ENCODE measurements at regions not wholly inside any gene's neighbourhood (a gene's known extent, or its start where the extent isn't known, plus 50 kb on each side); places are given as distances from the start of the nearest gene placed in this dataset.

DNA sequence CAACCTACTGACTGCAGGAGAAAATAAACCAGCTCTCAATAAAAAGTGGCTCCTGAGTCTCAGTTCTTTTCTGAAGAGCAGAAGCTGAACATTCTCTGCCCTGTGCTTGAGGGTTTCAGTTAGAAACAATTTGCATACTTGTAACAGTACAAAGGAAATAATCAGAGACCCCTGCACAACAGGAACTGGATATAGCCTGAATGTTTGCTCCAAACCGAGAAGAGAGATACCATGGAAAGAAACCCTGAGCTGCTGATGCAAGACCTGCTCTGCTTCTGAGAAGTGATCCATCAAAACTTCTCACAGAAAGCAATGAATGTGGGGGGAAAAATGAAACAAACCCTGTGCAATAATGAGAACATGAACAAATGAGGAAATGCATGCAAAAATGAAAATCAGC lies 592.9 kb downstream of the SEMA5A start:
- H3K9me3 Mint-ChIP-seq, result peaks cover 8 to 13% of the 10 kb centered on the region in 2 donors
- intact Hi-C loops (cut with micrococcal nuclease), result no loop called here
- no peak for ATAC-seq

DNA sequence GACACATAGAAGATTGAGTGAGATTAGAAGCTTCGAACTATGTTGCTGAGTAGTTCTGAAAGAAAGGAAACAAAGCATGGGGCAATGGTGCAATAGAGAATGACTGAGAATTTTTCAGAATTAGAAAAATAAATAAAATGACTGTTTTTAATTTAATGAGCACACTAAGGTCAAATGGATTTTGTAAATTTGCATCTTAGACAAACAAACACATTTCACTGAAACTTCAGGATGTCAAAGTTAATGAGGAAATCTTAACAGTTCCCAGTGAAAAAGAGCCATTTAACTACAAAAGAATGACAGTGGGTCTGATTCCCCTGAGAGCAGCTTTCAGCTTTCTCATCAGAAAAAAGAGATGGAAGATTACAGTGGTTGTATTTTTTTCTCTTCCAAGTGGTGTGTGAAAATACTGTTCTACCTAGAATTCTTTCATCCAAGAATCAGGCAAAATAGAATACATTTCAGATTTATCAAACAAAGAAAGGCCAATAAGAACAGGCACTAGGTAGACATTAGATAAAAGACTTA lies 591.9 kb downstream of the SEMA5A start:
- no peaks in the 10 kb centered on the region for H3K36me3 Mint-ChIP-seq
- H3K36me3 ChIP-seq (ENCODE audit: control insufficient read depth, insufficient read depth, low read length), result no peaks in the 10 kb centered on the region
- ATAC-seq (no peak), DNase-seq (no peak)
- 56% methylated on average over 1 of the region's 1 CpG for WGBS (ENCODE audit: insufficient coverage)
- H3K4me1 Mint-ChIP-seq, result no peaks in the 10 kb centered on the region
- intact Hi-C loops (cut with micrococcal nuclease), result no loop called here
- H3K27ac ChIP-seq (ENCODE audit: low read length), result no peak overlapping the region
- no peak overlapping the region for H3K4me3 ChIP-seq (ENCODE audit: low read length)
- peaks cover 6 to 19% of the 10 kb centered on the region in 2 donors for H3K9me3 Mint-ChIP-seq
- no peaks in the 10 kb centered on the region for H3K9me3 ChIP-seq (ENCODE audit: control insufficient read depth, insufficient read depth, low read length)
- TF ChIP-seq, protein P1, sequence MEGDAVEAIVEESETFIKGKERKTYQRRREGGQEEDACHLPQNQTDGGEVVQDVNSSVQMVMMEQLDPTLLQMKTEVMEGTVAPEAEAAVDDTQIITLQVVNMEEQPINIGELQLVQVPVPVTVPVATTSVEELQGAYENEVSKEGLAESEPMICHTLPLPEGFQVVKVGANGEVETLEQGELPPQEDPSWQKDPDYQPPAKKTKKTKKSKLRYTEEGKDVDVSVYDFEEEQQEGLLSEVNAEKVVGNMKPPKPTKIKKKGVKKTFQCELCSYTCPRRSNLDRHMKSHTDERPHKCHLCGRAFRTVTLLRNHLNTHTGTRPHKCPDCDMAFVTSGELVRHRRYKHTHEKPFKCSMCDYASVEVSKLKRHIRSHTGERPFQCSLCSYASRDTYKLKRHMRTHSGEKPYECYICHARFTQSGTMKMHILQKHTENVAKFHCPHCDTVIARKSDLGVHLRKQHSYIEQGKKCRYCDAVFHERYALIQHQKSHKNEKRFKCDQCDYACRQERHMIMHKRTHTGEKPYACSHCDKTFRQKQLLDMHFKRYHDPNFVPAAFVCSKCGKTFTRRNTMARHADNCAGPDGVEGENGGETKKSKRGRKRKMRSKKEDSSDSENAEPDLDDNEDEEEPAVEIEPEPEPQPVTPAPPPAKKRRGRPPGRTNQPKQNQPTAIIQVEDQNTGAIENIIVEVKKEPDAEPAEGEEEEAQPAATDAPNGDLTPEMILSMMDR (IDR thresholded peaks at IDR 0.05), result no peak
- no peak overlapping the region for H3K27ac Mint-ChIP-seq
- H3K27me3 ChIP-seq (ENCODE audit: control insufficient read depth, insufficient read depth, low read length), result no peaks in the 10 kb centered on the region
- no peaks in the 10 kb centered on the region for H3K27me3 Mint-ChIP-seq (ENCODE audit: low read depth in 2 of 2)
- no peaks in the 10 kb centered on the region for H3K4me1 ChIP-seq (ENCODE audit: control insufficient read depth, insufficient read depth, low read length)
- H3K4me3 Mint-ChIP-seq, result no peak overlapping the region

More for the DNA sequence above, 592.9 kb downstream of the SEMA5A start:
- Mint-ChIP-seq H3K27me3 (ENCODE audit: low read depth in 2 of 2) (no peaks in the 10 kb centered on the region), H3K27ac (no peak overlapping the region), H3K36me3 (no peaks in the 10 kb centered on the region), H3K4me3 (no peak overlapping the region), H3K4me1 (no peaks in the 10 kb centered on the region)
- no peaks in the 10 kb centered on the region for H3K36me3 ChIP-seq (ENCODE audit: control insufficient read depth, insufficient read depth, low read length)
- H3K4me1 ChIP-seq (ENCODE audit: control insufficient read depth, insufficient read depth, low read length), result no peaks in the 10 kb centered on the region
- 7% methylated on average over 1 of the region's 1 CpG for WGBS (ENCODE audit: insufficient coverage)
- TF ChIP-seq, protein P1 (IDR thresholded peaks at IDR 0.05), result no peak
- no peak for DNase-seq
- H3K9me3 ChIP-seq (ENCODE audit: control insufficient read depth, insufficient read depth, low read length), result no peaks in the 10 kb centered on the region
- no peak overlapping the region for H3K4me3 ChIP-seq (ENCODE audit: low read length)
- H3K27me3 ChIP-seq (ENCODE audit: control insufficient read depth, insufficient read depth, low read length), result no peaks in the 10 kb centered on the region
- H3K27ac ChIP-seq (ENCODE audit: low read length), result no peak overlapping the region

DNA sequence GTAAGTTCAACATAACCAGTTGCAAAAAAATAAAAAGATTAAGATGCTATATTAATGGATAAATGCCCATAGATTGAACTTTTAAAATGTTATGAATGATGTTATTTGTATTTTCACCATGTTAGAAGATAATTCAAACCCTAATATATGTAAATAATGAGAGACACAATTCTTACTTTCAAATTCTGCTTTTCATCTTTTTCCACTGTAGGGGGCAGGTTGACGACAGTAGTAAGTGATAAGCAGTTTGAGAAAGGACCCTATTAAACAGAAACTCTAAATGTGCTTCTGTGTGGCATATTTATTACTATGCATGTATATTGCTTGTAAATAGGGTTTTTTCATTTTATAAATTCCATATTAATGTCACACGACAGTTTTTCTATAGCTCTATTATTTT lies 591.1 kb downstream of the SEMA5A start:
- no peak for ATAC-seq
- Mint-ChIP-seq H3K36me3 (no peaks in the 10 kb centered on the region), H3K27me3 (ENCODE audit: low read depth in 2 of 2) (no peaks in the 10 kb centered on the region), H3K9me3 (peaks cover 7 to 18% of the 10 kb centered on the region in 2 donors), H3K27ac (no peak overlapping the region), H3K4me1 (no peaks in the 10 kb centered on the region), H3K4me3 (no peak overlapping the region)
- Histone ChIP-seq H3K4me1 (ENCODE audit: control insufficient read depth, insufficient read depth, low read length) (no peaks in the 10 kb centered on the region), H3K4me3 (ENCODE audit: low read length) (no peak overlapping the region), H3K27ac (ENCODE audit: low read length) (no peak overlapping the region), H3K9me3 (ENCODE audit: control insufficient read depth, insufficient read depth, low read length) (no peaks in the 10 kb centered on the region), H3K36me3 (ENCODE audit: control insufficient read depth, insufficient read depth, low read length) (no peaks in the 10 kb centered on the region), H3K27me3 (ENCODE audit: control insufficient read depth, insufficient read depth, low read length) (no peaks in the 10 kb centered on the region)
- TF ChIP-seq, protein P1 (IDR thresholded peaks at IDR 0.05), result no peak
- intact Hi-C loops (cut with micrococcal nuclease), result no loop called here
- WGBS (ENCODE audit: insufficient coverage), result no CpG with 5 or more reads among the region's 2 CpGs
- DNase-seq, result no peak

DNA sequence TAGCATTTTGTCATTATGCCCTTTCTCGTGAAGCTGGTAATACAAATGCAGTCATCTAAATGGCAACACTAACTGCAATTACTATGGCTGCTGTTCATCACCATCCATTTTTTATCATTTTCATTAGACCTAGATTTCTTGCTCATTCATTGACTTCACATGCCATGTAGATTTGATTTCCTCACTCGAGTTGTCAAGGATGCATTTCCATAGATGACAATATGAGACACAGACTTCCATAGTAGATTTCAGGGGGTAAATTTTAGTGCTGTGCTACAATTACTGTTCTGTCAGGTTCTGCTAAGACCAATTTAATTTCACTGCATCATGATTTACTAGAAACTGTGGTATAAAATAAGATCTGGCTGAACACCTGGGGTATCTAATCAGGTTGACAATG lies 589.2 kb downstream of the SEMA5A start:
- Histone ChIP-seq H3K27me3 (ENCODE audit: control insufficient read depth, insufficient read depth, low read length) (no peaks in the 10 kb centered on the region), H3K4me1 (ENCODE audit: control insufficient read depth, insufficient read depth, low read length) (no peaks in the 10 kb centered on the region), H3K36me3 (ENCODE audit: control insufficient read depth, insufficient read depth, low read length) (no peaks in the 10 kb centered on the region), H3K9me3 (ENCODE audit: control insufficient read depth, insufficient read depth, low read length) (no peaks in the 10 kb centered on the region), H3K27ac (ENCODE audit: low read length) (no peak overlapping the region), H3K4me3 (ENCODE audit: low read length) (no peak overlapping the region)
- DNase-seq (no peak), ATAC-seq (no peak)
- intact Hi-C loops (cut with micrococcal nuclease), result no loop called here
- TF ChIP-seq, protein P1 (IDR thresholded peaks at IDR 0.05), result no peak
- Mint-ChIP-seq H3K27me3 (ENCODE audit: low read depth in 2 of 2) (no peaks in the 10 kb centered on the region), H3K36me3 (no peaks in the 10 kb centered on the region), H3K27ac (no peak overlapping the region), H3K9me3 (peaks cover 13 to 17% of the 10 kb centered on the region in 2 donors), H3K4me3 (no peak overlapping the region), H3K4me1 (no peaks in the 10 kb centered on the region)
- 82% methylated on average over 2 of the region's 2 CpGs for WGBS (ENCODE audit: insufficient coverage)

Data from natural killer cell (primary cell).